Stimulated activated CD4-positive, alpha-beta T cell treated with anti-CD3 and anti-CD28 coated beads, Interleukin-1b, Interleukin-23, amount 100 ng/mL, for 4 hours (primary cell): ENCODE measurements at regions not wholly inside any gene's neighbourhood (a gene's known extent, or its start where the extent isn't known, plus 50 kb on each side); places are given as distances from the start of the nearest gene placed in this dataset.
"Not testable (repeated sequence)": the region's sequence is repeated elsewhere in the genome, so short reads cannot be mapped to it uniquely, and the experiment has no call there.

ENCODE experiments used
- DNase-seq, 2 donors: peaks; one replicate each; pipeline ENCODE4 v3.0.0-alpha.2; 2020; ENCODE audit warnings: low read depth in 2 of 2

DNA sequence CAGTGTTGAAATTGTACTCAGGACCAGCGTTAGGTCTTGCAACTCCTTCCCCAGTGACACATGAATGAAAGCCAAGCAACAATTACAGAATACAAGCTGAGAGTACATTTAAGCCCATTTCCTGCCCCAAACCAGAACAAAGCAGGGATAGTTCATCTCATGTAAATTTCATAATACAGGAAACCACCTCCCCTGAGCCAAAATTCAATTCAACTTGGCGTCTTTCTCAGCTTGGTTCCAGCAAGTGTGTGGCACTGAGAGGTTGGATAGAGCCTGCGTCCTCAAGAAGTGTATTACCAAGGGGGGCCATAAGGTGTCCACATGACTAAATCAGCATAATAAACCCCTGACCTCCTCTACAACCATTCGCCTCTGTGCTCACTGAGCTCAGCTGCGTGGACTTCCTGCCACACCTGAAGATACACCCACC lies 278.9 kb upstream of the CRY1 start:
- no peak for DNase-seq

DNA sequence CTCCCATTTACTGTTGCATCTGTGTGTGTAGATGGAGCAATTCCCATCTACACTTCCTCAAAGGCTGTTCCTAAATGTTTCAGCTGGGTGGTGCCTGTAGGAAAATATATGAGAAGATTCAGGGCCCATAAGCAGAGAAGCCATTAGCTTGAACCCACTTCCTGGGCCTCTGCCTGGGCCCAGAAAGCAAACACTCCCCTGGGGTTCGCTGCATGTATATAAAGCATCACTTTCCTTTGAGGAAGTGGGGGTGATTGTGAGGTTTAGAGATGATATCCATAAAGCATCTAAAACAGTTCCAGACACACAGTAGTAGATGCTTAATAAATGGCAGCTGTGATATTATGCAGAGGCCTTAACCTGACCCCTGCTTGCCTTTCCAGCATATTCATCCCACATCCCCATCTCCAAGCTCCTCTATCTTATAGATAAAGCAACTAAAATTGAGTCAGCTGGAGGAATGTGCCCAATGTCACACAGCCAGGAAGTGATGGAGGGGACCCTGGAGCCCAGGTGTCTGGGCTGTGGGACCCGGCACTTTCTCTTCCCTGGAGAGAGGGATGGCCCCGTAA lies 280.0 kb upstream of the CRY1 start:
- DNase-seq = no peak

DNA sequence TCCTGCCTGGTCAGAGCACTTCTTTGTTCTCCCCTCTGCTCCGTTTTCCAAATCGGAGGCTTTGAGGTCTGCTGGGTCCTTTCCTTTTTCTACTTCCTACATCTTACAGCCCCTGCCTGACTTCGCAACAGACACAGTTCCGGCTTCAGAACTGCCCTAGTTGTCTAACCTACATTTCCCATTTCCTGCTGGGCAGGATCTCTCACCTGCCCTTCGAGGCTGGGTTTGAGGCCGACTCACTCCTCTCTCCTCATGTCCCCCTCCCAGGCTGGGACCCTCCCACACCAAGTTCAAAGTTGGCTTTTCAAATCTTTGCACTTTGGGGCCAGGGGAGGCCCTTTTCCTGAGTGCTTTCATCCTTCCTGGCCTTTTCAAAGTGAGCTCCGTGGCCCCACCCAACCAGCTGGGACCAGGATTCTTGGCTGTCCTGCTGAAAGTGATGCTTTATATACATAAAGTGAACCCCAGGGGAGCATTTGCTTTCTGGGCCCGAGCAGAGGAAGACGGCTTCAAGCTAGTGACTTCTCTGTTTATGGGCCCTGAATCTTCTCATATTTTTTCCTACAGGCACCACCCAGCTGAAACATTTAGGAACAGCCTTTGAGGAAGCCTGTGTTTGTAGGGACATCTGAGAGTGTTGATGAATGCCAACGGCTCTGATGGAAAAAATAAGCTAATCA lies 281.0 kb upstream of the CRY1 start:
- no peak for DNase-seq

DNA sequence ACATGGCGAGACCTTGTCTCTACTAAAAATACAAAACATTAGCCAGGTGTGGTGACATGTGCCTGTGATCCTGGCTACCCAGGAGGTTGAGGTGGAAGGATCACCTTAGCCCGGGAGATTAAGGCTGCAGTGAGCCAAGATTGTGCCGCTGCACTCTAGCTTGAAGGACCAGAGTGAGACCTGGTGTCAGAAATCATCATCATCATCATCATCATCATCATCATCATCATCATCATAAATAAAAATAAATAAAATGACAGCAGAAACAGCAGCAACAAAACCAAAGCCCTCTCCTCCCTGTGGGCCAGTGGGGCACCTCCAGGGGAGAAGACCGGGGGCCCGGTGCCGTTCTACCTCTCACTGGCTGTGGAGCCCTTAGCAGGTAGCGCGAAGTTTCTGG lies 281.9 kb upstream of the CRY1 start:
- no peak for DNase-seq

DNA sequence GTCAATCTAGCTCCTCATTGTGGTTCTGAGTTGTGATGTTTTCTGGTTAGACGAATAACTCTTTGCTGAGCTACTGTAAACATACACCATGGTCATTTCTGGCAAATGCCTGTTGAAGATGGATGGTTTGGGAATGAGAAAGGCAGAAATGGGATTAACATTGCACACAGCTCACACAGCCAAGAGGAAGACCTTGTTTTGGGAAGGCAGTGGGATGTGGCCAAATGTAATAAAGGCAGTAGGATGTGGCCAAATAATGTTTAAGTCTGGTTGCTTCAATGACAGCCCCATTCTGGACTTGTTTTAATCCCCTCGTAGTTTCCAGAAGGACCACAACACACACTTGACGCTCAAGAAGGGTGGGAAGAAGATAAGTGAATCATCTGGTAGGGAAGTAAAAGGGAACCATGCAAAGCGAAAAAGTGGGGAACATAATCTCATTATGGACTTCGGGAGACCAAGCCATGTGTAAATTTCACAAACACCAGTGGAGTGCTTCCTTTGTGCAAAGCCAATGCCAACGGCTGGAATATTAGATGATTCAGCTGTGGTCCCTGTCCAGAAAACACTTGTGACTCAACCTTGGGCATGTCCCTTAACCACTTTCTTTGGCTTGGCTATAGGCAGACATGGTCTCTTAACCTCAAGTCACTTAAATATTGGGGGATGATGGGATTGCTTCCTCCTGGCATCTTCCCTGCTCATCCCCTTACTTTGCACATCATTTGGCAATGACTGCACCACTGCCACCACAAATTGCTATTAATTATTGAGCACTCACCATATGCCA lies 284.4 kb upstream of the CRY1 start:
- no peak for DNase-seq

DNA sequence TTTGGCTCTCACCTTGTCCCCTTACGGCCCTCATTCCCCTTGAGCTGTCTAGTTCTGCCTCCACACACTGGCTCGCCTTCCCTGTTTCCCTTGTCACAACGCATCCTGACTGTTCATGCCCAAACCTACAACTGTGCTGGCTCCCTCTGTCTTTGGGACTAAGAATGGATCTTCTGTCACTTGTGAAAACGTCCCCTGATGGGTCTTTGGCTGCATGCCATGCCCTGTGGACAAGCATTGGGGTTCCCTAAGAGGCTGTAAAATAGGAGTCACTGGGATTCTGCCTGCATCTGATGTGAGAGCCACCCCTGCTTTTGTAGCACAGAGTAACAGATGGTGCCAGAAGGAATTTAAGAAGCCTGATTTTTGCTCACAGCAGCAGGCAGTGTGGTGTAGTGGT lies 285.3 kb upstream of the CRY1 start:
- no peak for DNase-seq

DNA sequence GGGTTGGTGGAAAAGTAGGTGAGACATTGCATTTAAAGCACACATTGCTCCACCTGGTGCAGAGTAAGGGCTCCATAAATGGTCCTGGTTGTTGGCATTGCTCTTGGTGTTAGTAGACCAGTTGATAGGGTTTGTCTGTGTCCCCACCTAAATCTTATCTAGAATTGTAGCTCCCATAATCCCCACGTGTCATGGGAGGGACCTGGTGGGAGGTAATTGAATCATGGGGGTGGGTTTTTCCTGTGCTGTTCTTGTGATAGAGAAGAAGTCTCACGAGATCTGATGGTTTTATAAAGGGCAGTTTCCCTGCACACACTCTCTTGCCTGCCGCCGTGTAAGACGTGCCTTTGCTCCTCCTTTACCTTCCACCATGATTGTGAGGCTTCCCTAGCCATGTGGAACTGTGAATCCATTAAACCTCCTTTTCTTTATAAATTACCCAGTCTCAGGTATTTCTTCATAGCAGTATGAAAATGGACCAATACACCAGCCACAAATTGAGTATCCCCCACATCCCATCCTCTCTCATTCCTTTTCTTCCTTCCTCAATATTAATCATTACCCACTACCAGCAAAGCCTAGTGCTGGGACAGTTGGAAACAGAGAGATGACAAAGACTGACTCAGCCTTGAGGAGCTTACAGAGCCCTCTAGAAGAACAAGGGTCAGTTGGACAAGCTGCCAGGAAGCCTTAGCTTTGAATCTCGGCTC lies 285.9 kb upstream of the CRY1 start:
- DNase-seq = not testable (repeated sequence)

DNA sequence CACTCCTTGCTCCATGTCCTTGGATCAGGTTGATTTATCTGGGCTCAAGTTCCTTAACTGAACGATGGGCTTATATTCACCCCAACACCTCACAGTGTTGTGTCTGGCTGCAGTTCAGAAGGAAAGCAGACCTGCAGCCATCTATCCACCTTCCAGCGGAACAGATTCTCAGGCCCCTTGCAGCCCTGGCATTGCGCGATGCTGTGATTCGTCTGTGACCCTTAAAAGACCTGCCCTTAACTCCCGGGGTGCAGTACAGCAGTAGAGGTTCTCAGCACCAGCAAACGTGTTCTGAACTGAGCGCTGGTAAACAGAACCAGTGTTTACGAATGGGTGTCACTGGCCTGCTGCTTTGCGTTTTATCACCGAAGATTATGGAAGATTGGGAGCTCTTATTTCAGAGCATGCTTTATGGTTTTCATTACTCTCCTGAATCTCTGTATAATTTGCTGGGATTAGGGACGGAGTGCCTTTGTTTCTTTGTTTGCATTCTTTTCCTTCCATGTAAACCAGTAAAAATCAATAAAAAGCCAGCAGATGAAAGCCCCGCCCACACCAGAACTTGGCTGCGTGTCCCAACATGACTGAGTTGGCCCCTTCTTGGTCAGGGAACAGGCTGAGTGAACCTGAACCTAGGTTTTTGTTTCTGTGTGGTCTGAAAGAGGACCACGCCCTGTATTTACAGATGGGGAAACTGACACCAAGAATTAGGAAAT lies 286.7 kb upstream of the CRY1 start:
- no peak for DNase-seq

DNA sequence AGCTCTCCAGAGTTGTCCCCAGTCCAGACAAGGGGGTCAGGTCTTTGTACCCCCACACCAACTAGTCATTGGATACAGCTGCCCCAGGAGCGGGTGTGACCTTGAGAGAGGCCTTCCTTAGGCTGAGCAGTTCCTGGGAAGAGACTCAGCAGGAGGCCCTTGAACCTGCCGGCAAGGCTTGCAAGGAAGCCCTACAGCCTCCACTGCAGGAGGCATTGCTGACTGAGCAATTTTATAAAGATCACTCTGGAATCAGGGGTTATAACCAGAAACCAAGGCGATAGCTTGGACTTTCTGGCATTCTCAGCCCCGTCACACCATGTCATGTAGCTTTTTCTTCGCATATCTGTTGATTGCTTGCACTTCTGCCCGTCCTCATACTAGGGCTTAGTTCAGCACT lies 291.3 kb upstream of the CRY1 start:
- DNase-seq = no peak

DNA sequence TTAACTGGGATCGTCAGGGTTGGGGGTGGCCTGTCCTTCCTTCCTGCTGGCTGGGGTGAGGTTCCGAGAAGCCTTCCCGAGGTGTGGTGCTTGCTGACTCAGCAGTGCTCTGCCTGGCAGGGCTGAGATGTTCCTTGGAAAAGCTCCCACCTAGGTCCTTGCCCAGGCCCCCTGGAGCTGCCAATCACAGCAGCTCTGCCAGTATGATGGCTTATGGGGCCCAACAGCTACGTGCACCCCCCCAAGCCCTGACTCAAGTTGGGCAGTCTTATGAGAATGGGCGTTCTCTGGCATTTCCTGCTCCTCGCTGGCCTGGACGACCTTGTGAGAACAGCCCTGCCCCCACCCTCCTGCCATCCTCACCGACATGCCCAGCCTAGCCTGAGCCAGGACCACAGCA lies 292.2 kb upstream of the CRY1 start:
- no peak for DNase-seq

DNA sequence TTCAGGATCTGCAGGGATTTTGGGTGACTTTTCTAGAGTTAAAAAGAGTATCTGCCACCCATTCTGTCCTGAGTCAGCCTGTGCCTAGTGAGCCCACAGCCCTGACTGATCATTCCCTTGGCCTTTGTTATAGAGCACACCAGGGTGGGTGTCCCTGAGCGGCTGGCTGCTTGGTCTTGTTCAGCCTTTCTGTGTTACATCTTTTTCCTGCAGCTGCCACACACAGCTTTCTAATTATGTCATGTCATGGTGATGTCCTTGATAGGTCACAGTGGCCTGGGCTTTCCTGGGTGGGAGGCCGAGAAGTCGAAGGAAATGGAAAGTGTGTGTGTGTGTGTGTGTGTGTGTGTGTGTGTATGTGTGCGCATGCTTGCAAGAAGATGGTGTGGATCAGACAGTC lies 293.2 kb upstream of the CRY1 start:
- no peak for DNase-seq

DNA sequence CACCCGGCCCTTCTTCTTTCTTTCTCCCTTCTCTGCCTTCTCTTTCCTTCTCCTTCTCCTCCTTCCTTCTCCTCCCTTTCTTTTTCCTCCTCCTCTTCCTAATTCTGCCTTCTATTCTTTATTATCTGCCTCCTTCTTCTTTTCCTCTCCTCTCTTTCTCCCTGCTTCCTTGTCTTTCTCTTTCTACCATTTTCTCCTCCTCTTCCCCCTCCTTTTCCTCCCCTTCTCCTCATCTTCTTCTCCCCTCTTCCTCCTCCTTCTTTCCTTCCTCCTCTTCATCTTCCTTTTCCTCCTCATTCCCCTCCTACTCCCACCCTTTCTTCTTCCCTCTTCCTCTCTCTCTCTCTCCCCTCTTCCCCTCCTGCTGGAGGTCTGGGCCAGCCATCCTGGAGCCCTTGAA lies 294.9 kb upstream of the CRY1 start:
- no peak for DNase-seq

DNA sequence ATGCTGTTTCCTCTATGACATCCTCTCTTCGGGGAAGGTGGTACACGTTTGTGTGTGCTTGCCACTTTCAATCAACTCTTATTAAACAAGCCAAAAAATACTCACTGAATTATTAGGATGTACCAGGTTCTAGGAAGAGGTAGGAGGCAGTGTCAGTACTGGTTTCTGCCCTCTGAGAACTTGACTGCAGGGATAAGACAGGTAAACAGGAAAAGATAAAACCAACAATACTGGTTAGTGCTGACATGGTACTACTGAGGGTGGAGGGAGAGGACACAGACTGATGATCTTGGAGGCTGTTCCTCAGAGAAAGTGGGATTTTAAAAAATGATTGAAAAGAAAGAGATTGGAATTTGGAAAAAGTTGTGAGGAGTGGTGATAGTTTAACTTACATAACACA lies 295.2 kb upstream of the PWP1 start:
- DNase-seq = no peak

DNA sequence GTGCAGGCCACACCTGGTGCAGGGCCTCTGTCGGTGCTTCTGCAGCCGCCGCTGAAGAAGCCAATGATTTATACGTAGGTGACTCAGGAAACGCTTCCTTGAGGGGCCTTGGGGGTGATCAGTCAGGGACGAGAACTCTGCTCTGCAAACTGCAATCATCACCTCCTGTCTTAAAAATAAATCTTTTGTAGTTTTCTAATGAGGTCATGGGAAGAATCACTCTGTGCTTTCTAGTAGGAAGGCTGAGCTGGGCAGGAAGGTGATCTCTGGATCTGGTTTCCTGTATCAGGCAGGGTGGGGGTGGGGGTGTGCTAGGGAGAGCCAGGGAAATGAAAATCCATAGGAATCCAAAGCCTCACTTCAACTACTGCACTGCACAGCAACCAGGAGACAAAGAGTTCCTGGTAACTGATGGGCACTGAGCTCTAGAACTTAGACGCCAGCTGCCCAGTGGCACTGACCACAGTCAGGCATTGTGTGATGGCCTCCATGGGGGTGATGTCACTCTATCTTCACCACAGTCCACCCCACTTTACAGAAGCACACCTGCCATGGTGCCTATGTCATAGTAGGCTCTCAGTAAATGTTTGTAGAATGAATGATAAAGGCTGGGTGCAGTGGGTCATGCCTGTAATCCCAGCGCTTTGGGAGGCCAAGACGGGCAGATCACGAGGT lies 292.4 kb upstream of the PWP1 start:
- DNase-seq = no peak

DNA sequence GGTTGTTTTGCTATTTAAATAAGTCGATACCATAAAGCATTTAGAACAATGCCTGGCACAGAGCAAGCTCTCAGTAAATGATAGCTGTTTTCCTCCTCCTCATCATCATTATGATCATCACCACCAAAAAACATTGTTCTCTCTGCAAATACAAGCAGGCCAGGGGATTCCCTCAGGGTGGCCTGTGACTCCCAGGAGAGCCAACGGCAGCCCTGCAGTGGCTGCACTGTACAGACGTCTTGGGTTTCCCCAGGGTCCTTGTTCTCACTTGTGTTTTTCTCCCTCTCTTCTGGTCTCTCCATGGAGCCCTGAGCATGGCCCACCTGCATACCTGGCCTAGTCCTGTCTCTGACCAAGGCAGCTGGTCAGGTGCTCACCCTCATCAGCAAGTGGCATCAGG lies 290.9 kb upstream of the PWP1 start:
- no peak for DNase-seq

DNA sequence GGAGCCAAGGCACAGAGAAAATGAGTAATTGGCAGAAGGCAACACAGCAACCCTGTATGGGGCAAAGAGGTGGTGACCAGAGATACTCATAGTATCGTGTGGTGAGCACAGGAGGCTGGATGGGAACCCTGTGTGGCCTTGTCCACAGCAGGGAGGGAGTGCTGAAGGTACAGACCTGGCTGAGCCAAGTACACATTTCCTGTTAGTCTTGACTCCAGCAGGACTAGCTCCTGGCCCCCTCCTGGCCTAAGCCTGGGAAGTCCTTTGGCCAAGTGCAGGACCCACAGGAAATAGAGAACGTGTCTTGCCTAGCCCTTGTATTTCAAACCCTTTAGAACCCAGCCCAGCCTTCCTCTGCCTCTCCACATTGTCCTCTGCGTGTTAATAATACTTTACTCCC lies 289.8 kb upstream of the PWP1 start:
- no peak for DNase-seq

DNA sequence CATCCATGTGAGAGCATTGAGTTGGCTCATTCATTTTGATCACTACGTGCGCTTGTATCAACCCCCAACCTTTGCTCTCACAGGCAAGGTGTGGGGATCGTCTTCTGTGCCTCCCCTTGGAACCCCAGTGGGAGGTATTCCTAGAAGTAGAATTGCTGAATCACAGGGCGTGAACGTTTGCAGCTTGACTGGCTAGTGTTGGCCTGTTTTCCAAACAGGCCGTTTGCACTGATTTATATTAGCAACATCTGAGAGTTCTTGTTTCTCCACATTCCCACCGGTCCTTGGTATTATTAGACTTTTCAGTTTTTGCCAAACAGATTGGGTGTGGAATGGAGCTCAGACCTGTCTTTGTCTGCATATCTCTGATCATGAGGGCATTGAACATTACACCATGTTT lies 288.6 kb upstream of the PWP1 start:
- DNase-seq = no peak

DNA sequence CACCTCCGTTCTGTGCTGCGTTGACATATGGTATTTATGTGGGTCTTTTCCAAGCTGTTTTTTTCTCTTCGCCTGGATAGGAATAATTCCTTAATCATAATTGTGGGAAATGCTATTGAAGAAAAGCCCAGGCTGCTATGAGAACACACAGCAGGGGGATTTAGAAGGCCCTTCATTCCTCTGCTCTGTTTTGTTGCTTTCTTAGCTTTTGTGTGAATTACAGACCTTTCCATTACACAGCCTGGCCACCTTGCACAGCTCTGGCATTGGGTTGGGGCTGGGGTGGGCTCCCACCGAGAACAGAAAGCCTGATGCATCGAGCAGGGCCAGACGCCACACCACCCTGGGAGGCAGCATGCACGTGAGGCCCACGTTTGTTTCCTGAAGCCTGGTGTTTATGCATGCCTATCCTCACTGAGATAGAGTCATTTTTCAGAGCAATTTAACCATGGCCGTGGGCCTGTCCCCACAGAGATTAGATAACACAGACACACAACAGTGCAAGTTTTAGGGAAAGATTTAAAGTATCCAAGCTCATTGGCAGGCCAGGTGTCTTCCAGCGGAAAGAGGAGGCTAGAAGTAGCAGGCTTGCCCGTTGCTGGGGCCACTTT lies 287.6 kb upstream of the PWP1 start:
- no peak for DNase-seq

DNA sequence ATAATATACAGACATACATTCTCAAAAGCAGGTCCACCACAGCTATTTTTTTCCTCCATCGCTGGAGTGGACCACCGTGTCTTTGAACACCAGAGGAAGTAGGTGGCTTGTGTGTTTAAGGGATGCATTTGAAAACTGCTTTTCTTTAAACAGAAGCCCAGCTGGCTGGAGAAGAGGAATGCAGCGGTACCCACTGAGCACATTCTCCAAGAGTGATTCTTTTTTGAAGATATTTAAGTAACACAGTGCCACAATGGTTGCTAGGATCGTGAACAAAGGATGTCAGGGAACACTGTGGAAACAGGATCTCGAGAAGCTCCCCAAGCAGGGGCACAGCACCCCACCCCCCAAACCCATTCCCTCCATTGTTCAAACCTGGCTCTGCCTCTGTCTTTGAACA lies 286.6 kb upstream of the PWP1 start:
- DNase-seq = no peak

DNA sequence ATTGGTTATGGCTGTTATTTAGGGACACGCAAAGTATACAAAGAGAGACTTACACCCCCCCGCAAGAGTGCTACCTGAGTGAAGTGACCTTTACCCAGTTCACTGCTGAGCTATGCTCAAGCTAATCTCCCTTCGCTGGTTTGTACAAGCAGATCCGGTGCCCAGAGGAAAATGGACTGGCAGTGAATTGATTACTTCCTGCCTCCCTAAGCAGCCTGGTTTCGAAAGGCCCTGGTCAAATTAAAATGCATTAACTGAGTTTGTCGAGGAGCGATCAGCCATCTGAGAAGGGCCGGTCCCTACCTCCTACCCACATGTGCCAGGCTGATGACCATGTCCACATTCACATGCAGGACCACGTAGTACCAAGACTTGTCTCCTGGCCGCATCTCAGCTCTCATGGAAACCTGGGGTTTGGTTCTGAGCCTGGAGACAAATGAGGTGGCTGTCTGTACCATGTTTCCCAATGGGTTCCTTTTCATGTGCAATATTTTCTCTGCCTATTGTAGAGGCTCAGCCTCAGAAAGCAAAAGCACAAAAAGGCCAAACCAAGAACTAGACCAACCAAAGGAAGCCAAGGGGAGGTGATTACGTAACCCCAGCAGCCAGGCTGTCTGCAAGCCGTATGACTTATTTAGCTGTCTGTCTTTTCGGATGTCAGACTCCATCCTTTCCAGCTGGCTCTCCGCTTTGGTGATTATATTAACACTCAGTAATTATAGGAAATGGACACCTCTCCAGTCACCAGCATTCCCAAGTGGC lies 284.7 kb upstream of the PWP1 start:
- DNase-seq = no peak
